HG03575 (cell line): ENCODE measurements at regions not wholly inside any gene's neighbourhood (a gene's known extent, or its start where the extent isn't known, plus 50 kb on each side); places are given as distances from the start of the nearest gene placed in this dataset.
"Not testable (repeated sequence)": the region's sequence is repeated elsewhere in the genome, so short reads cannot be mapped to it uniquely, and the experiment has no call there.

Experiments
- ATAC-seq: cut with Tn5 transposase; IDR thresholded peaks from one replicate; pipeline ENCODE4 v1.9.1; 2021; ENCODE audit not compliant: unreplicated experiment, insufficient number of reproducible peaks, low FRiP score; ENCODE audit errors: extremely low read depth

DNA sequence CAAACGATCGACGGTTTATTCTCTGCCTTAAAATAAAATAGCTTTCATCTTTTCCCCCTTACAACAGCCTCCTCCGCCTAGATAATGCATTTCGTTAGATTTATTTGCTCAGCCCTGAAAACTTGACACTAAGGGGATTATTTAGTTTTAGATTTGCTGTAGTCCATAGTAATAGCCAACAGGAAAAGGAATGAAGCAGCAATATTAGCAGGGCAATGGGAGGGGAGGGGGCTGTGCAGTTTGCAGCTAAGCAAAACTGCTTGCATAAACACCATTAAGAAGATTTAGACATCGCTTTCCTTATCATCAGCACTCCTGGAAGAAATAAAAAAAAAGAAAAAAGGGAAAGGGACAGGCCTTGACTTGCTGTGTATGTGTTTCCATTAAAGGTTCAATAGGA, 286.5 kb upstream of the SOX14 start:
- no peak for ATAC-seq

DNA sequence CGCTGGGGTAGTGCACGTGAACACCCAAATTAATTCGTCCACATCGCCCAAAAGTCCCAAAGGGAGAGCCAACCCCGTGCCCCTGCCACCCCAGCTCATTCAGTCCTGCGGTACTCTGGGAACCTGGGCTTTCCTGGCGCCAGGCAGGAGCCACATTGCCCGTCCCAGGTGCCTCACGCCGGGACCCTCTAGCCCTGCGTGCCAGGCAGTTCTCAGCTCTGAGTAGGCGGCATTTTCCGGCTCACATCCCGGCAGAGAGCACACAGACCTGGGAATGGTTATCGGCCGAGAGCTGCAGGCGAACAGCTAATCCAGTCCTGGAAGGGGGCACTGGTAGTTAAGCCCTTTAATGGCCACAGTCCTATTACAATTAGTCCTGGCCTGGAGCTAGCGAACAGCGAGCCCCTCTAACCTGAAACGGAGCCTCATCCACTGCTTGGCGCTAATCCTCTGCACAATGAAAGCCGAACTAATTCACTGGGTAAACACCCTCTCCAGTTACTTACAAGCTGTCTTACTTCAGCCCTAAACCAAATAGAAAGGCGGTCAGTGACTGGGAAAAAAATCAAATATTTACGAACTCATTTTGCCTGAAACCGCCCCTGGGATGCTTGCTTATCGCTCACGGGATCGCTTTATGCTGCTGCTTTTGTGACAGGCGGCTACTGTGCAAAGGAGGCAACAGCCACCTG, 254.6 kb upstream of the SOX14 start:
- no peak for ATAC-seq

DNA sequence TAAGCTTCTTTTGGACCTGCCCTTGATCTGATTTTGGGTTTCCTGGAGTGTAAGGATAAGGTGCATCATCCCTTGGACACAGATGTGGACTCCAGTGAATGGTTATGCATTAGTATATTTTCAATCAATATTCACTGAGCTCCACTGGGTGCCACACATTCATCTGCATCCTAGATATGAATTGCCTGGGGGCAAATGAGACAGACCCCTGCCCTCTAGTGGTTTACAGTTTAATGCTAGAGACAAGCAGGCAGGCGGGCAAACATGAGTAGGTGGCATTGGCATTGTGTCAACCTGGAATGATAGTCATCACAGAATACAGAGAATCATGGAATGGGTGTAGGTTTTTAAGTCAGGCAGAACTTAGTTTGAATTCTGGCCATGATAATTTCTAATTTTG, 252.5 kb upstream of the SOX14 start:
- ATAC-seq: no peak

DNA sequence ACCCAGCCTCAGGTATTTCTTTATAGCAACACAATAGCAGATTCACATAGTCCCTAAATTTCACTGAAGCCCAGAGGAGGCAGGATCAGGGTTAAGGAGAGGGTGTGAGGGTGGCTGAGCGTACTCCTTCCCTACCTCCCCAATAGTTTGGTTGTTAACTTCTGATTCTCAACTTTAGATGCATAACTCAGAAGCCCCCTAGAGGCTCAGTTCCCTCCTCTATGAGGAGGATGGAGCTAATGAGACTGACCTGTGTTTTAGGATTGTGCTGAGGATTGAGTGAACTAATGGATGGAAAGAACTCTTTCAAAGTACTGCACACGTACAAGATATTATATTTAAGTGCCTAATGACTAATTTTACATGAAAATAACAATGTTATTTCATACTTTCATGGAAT, 249.3 kb upstream of the SOX14 start:
- ATAC-seq: no peak

DNA sequence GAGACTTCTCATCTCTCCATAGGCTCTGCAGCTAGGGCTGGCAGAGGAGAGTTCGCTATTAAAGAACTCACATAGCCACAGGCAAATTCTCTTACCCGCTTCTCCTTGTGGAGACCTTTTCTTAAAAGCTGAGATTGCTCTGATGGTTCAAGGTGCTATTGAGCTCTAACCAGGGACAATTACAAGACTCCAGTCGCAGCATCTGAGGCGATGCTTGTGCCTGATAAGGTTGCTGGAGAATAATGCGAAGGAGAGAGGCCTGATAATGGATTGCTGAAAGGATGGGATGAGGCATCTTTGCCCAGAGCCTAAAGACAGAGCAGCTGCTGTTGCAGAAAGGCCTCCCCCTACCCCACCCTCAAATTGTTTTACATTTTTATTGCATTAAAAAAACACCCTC, 244.5 kb upstream of the SOX14 start:
- no peak for ATAC-seq

DNA sequence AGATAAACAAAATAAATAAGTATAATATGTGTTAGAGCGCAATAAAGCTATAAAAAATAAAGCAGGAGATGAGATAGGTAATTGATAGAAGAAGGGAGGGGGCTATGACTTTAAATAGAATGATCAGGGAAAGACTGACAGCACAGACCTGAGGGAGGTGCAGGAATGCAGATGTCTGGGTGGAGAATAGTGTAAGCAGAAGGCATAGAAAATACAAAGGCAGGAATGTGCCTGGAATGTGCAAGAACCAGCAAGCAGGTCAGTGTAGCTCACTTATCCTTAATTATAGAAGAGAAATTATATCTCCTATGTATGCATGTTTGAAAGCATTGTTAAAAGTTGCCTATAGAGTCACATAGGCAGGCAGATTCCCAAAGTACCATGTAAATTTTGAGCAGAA, 239.4 kb upstream of the SOX14 start:
- no peak for ATAC-seq

DNA sequence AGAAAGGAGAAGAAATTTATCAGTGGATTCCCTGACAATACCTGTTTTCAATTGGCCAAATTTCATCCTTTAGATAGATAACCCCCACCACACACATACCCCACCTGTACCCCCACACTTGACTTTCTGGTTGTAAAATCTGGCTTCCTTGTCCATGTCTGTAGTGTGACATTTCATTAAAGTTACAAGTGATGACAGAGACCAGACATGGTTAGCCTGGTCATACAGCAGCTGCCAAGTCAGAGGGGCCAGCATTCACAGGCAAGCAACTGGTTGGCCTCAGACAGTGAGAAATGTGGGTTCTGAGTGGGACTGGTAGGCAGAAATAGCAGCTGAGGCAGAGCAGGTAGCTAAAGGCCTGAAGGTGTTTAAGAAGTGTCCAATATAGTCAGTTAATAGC, 238.6 kb upstream of the SOX14 start:
- no peak for ATAC-seq

DNA sequence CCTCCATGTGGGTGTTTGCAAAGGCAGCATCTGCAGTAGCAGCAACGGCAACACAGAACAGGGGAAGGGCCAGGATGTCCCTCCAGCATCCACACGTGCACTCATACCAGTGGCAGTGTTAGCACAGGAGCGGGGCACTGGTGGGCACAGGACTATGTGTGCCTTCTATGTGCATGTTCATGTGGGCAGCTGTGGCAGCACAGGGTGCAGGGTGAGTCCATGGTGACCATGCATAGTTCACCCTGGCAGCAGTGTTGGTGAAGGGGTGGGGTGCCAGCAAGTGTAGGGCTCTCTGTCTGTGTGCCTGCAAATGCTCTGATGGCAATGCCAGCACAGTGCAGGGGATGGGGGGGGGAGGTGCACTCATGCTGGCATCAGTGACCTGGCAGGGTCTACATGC, 222.1 kb upstream of the SOX14 start:
- ATAC-seq: no peak

DNA sequence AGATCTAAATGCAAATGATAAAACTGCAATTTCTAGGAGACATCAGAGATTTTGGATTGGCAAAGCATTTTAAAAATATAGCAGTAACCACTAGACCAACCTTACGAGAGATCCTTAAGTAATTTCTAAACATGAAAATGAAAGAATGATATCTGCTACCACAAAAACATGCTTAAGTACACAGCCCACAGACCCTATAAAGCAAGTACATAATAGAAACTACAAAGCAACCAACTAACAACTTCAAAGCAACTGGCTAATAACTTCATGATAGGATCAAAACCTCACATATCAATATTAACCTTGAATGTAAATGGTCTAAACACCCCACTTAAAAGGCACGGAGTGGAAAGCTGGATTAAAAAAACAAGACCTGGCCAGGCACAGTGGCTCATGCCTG, 209.9 kb upstream of the SOX14 start:
- no peak for ATAC-seq

DNA sequence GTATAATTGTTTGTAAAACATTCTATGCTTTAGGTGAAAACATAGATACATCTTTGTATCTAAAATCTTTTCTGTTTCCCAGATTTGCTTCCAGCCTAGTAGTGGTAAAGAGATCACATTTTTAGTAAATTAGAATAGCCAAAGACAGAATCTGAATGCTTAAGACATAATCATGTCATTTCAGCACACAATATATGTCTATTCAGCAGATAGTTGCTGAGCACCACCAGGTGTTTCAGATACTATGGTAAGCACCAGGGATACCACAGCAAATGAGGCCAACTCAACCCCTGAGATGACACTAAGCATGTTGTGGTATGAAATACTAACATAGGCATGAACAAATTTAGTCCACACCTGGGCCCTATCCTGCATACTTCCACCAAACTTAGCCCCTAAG, 195.2 kb upstream of the SOX14 start:
- no peak for ATAC-seq

DNA sequence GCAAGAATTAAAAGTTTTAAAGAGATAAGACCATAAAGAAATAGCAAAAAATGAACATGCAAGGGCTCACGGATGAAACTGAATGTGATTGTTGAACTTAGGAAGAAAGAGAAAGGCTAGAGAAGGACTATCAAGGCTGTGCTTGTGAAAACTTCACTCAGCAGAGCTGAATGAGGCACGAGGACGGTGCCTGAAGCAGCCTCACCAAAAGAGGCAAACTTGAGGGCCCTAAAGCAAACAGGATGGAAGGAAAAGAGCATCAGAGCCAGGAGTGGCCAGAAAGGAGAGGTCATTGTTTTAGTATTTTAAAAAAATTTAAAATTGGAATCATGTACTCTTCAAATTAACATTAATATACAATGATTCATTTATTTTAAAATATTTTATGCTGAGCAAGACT, 191.2 kb upstream of the SOX14 start:
- ATAC-seq: no peak

DNA sequence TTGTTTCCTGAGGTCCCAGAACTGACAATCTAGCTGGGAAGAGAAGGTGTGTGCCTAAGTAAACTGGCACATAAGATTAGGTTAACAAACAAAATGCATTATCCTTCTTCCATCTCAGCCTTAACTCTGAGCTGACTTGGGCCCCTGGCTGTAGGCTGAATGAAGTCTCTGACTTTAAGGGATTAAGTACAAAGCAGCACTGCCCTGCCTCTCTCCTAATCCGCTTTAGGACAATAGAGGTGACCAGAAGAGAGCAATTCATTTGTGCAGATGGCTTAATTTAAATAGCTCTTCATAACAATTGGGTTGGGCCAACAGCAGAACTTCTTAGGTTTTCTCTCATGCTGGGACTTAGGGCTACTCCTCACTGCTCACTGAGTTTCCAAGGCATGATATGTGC, 181.6 kb upstream of the SOX14 start:
- no peak for ATAC-seq

DNA sequence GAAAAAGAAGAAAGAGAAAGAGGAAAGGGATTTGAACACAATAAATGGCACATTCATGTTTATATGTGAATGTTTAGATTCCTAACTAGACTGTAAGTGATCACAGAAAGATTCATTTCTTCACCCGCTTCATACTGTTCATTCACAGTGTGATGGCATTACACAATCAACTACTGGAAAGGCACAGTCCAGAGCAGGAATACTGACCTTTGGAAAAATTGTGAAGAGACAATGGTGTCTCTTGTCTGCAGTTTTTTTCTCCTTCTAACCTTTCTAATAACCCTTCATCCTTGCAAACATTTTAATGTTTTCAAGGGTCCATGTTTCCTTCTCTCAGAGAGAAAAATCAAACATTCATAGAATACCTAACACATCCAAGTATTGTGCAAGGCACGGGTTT, 180.9 kb upstream of the SOX14 start:
- ATAC-seq: no peak

DNA sequence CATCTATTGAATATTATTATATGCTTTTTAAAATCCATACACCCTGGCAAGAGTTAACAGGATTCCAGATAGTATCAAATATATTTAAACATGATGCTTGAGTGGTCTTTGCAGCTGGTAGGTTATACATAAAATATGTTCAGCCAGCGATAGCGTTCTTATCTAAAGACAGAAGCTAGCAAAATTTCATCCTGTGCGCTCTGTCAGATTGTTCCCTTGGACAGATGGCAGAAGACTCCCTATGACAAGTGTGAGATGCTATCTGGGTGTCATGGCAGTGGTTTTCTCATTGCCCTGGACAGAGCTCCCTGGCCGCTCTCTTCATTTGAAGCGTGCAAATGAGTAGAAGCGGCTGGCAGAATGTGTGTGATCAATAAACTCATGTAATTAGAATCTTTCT, 175.2 kb upstream of the SOX14 start:
- ATAC-seq: no peak

DNA sequence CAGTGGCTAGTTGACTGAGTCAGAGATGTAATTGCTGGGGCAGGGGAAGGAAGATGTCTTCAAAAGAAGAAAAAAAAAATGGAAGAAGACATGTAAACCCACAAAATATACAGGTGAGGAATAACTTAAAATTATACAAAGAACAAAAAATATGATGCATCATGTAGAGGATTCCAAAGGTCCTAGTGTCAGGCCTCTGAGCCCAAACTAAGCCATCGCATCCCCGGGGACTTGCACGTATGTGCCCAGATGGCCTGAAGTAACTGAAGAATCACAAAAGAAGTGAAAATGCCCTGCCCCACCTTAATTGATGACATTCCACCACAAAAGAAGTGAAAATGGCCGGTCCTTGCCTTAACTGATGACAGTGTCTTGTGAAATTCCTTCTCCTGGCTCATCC, 168.7 kb upstream of the SOX14 start:
- not testable (repeated sequence) for ATAC-seq

DNA sequence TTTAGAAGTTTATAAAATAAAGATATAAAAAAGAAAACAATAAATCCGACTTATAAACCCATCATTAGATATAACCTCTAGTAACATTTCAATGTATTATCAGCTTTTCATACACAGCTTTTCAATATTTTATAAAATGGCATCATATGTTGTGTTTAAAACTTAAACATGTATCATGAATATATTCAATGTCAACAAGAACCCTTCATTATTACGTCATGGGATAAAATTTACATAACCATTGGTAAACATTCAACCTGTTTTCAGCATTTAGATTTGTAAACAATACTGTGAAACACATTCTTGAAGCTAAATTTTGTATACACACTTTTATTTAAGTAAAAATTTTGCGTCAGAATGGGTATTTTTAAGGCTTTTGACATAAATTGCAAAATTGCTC, 153.4 kb upstream of the SOX14 start:
- no peak for ATAC-seq

DNA sequence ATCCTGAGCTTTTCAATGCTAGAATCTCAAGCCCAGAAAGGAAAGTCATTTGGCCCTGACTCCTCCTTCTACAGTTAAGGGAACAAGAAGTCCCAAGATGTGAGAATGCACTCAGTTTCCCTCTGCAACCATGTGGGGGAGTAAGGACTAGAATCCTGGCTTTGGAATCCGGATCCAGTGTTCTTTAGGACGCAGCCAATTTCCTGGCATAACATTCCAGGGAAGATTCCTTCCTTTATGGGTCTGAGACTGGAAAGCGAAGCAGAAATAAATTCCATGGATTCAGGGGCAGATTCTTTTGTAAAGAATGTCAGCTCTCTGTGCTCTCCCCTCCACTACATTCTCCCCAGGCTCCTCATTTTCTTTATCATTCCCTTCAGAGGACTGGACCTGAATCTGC, 151.8 kb upstream of the SOX14 start:
- no peak for ATAC-seq

DNA sequence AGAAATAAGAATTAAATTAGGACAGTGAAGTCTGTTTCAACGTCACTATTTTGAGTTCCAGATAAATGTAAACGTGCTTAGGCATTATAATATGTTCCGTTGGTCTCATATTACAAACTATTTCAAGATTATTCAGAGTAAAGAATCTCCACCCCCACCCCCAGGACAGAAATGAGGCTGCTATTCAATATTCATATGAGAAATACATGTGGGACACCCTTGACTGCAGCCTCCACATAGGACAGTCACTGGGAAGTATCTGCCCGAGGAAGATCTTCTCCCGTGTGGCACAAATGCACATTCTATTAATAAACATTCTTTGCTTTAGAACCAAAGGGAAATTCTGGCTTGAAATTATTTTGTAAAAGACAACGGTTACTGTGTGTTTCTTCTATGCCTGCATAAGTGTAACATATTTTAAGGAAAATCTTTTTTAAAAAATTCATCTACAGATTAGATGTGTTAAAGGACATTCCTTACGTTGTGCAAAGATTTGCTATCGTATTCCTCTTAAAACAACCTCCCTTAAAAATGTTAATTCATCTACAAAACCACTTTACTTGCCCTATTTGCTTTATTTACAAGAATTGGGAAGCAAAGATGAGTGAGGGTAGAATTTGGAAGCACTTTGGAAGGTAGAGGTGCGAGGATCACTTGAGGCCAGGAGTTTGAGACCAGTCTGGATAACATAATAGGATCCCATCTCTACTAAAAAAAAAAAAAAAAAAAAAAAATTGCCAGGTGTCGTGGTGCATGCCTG, 148.3 kb upstream of the SOX14 start:
- ATAC-seq: no peak

DNA sequence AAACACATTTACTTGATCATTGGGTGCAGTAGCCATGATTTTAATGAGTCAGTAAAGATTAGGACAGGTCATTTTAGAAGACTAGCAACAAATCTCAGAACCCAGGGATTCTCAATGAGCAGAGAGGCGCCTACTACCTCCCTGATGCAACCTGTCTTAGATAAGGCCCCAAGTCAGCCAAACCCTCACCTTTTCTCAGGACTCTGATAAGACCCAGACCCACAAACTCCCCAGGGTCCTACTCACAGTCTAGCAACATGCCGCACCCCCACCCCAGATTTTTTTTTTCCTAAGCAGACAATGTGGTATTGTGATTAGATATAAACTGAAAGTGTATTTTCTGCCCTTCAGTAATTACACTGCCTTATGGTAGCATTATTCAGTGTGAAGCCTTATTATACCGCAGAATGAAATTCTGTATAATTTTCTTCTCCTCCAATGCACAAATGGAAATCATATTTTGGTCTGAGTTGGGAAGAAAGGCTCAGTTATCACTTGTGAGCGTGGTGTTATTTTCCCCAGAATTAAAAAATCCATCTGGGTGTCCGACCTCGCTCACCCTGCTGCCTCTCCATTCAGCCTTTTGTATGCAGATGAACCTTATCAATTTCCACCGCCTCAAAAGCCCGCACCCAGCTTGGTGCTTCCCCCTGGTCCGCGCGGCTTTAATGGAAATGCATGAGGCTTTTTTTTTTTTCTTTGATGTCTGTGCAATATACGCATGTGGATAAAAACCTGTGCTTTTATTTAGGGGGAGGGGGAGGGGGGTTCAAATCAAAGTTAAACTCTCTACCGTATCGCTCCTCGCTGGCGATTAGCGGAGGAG, 122.0 kb upstream of the SOX14 start:
- no peak for ATAC-seq

DNA sequence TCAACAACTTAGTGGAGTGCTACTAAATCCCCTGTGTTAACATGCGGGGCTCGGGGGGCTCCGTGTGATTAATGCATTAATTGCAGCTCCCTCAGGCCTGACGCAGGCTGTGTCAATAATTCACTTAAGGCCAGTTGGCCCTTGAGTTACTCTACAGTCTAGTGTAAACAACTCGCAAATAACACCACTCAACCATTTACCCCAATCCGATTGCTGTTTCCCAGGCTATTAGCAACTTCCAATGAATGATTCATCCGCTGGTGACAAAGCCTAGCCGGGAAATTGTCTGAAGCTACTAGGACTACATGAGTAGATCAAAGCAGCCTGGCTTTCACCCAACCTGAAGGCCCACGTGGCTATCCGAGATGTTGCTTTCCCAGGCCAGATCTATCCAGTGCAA, 121.3 kb upstream of the SOX14 start:
- no peak for ATAC-seq
